Activated CD8-positive, alpha-beta memory T cell treated with anti-CD3 and anti-CD28 coated beads for 1 hour (primary cell): ENCODE measurements at regions not wholly inside any gene's neighbourhood (a gene's known extent, or its start where the extent isn't known, plus 50 kb on each side); places are given as distances from the start of the nearest gene placed in this dataset.
"Not testable (repeated sequence)": the region's sequence is repeated elsewhere in the genome, so short reads cannot be mapped to it uniquely, and the experiment has no call there.

ENCODE experiments used
- DNase-seq, 2 donors: peaks; one replicate each; pipeline ENCODE4 v3.0.0-alpha.2; 2020; ENCODE audit warnings: low read depth in 1 of 2; ENCODE audit errors: extremely low read depth in 1 of 2

- DNase-seq: no peak
These were observed 484.8 kb upstream of the NETO1 start for GRCh38 chr18:73352546-73352945.

GRCh38 chr18:73340135-73340977 lies 472.6 kb upstream of the NETO1 start:
- DNase-seq: no peak

- no peak for DNase-seq
These were observed 463.5 kb upstream of the NETO1 start for GRCh38 chr18:73331212-73331772.

- DNase-seq: not testable (repeated sequence)
These were observed 462.3 kb upstream of the NETO1 start for GRCh38 chr18:73330106-73330505.

- DNase-seq: not testable (repeated sequence)
These were observed 456.5 kb upstream of the NETO1 start for GRCh38 chr18:73324187-73324831.

- no peak for DNase-seq
These were observed 451.1 kb upstream of the NETO1 start for GRCh38 chr18:73318739-73319479.

- DNase-seq: no peak
These were observed 448.7 kb upstream of the NETO1 start for GRCh38 chr18:73316513-73316912.

GRCh38 chr18:73315381-73315780 lies 447.6 kb upstream of the NETO1 start:
- no peak for DNase-seq

- no peak for DNase-seq
These were observed 445.7 kb upstream of the NETO1 start for GRCh38 chr18:73313476-73313875.

GRCh38 chr18:73296686-73297085 lies 428.9 kb upstream of the NETO1 start:
- DNase-seq: no peak

GRCh38 chr18:73292156-73292555 lies 424.4 kb upstream of the NETO1 start:
- DNase-seq: no peak

- no peak for DNase-seq
These were observed 421.0 kb upstream of the NETO1 start for GRCh38 chr18:73288813-73289212.

GRCh38 chr18:73286584-73286983 lies 418.8 kb upstream of the NETO1 start:
- no peak for DNase-seq

GRCh38 chr18:73283788-73284187 lies 416.0 kb upstream of the NETO1 start:
- DNase-seq: no peak

GRCh38 chr18:73283032-73283431 lies 415.2 kb upstream of the NETO1 start:
- no peak for DNase-seq

GRCh38 chr18:73279498-73279897 lies 411.7 kb upstream of the NETO1 start:
- no peak for DNase-seq

- DNase-seq: no peak
These were observed 407.2 kb upstream of the NETO1 start for GRCh38 chr18:73274812-73275621.

GRCh38 chr18:73270920-73271634 lies 403.3 kb upstream of the NETO1 start:
- DNase-seq: no peak

- no peak for DNase-seq
These were observed 396.8 kb upstream of the NETO1 start for GRCh38 chr18:73264562-73264921.

GRCh38 chr18:73261923-73262322 lies 394.1 kb upstream of the NETO1 start:
- DNase-seq: no peak
